Right lobe of liver (tissue), 6 donors: ENCODE measurements at regions not wholly inside any gene's neighbourhood (a gene's known extent, or its start where the extent isn't known, plus 50 kb on each side); places are given as distances from the start of the nearest gene placed in this dataset.
A peak's percentile ranks its signal among the peaks of the same experiment; 100 is the strongest.

Experiments
- ATAC-seq, 4 donors: fragments of 200-7000 bp; cut with Tn5 transposase; one replicate each; pipeline ENCODE4 v1.9.1; 2020; ENCODE audit warnings: mild to moderate bottlenecking in 4 of 4, moderate library complexity in 4 of 4
- DNase-seq, 3 donors: peaks; one replicate each; pipeline ENCODE4 v3.0.0-alpha.2; 2020
- H3K27ac ChIP-seq, 3 donors: fragments of 200-600 bp; one replicate each; pipeline ENCODE4 v1.8.0; 2022
- H3K27me3 ChIP-seq, 2 donors: fragments of 200-600 bp; one replicate each; pipeline ENCODE4 v1.8.0; 2022
- H3K36me3 ChIP-seq, 4 donors: fragments of 200-600 bp; sonication (generic) in 1 of 4; one replicate each; pipeline versions ENCODE4 v1.5.1 to v1.8.0; 2017 to 2022; ENCODE audit warnings: control low read depth in 1 of 4
- H3K4me1 ChIP-seq, 4 donors: fragments of 200-600 bp; sonication (generic) in 1 of 4; one replicate each; pipeline versions ENCODE4 v1.5.1 to v1.8.0; 2017 to 2022; ENCODE audit warnings: control low read depth in 1 of 4
- H3K4me3 ChIP-seq, 3 donors: fragments of 200-600 bp; one replicate each; pipeline ENCODE4 v1.8.0; 2022
- H3K9me3 ChIP-seq, 4 donors: fragments of 200-600 bp; sonication (generic) in 1 of 4; one replicate each; pipeline versions ENCODE4 v1.5.1 to v1.8.0; 2017 to 2022; ENCODE audit warnings: control low read depth in 1 of 4
- POLR2A ChIP-seq: fragments of 450-650 bp; IDR thresholded peaks from one replicate; pipeline ENCODE4 v1.6.1; 2017; ENCODE audit warnings: antibody characterized with exemption, mild to moderate bottlenecking
- WGBS: methylation state at CpG from one replicate; pipeline ENCODE4 v1.1.6; 2018; ENCODE audit warnings: low coverage, low lambda C conversion rate; ENCODE audit not compliant: insufficient coverage; ENCODE audit errors: missing lambda C conversion rate; 5-methylcytosine and 5-hydroxymethylcytosine counted together
- intact Hi-C, 2 donors: fragments of 100-400 bp; cut with DNase I; formaldehyde crosslinking; loops; one replicate each; pipeline versions ENCODE4 v1.11.2 to v1.14.1; 2022
- TF ChIP-seq, protein P1 (sequence below), 4 donors: fragments of 200-600 bp in 3 of 4; fragments of 450-650 bp in 1 of 4; IDR thresholded peaks; one replicate each; pipeline versions ENCODE4 v1.5.1 to v1.8.0; 2016 to 2022; ENCODE audit warnings: antibody characterized with exemption in 4 of 4, mild to moderate bottlenecking in 2 of 4
- donor health status: DM: no; HTN: yes; CAD: no.
- donor health status: DM: no; HTN: no; CAD: no.
- donor health status: DM: no; HTN: no; CAD: no.
- donor health status: DM: no; HTN: yes; CAD: no.
- donor health status: DM: no; HTN: yes; CAD: no.

DNA sequence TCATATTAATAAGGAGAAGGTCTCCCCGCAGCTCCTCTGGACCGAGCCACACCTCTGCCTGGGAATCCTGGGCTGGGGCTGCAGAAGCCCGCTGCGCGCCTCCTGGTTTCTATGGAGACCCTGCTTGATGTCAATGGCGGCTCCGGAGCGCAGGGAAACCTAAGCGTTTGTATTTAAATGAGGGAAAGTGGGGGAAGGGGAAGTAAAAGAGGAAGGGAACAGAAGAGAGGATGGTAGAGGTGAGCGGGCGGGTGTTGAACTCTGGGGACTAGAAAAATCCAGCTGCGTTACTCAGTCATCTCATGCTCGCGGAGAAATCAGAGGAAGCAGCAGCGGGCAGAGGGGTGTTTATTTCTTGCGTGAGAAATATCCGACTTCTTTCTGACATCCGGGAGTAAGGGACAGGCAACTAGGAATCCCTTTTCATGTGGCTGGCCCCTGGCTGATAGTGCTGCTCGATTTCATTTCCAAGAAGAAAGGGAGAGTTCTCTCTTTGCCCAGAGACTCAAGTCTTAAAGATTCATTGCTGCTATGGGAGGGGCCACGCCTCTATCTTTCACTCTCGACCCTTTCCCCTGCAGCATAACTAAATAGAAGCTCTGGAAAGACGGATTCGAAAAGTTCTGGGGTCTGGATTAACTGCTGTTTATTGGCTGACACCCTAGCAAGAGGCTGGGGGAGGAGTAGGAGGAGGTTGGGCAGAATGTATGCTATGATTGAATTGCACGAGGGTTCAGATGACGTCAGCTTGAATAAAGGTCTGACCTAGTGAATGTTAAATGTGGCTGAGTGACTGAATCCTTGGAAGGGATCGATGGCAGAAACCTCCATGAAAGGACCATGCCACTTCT lies 110.5 kb upstream of the GAP43 start:
- peak; percentile 41 to 71 (median 58) for ATAC-seq
- Histone ChIP-seq H3K36me3 (no peaks in the 10 kb centered on the region), H3K27me3 (no peaks in the 10 kb centered on the region), H3K4me3 (peak overlapping the region; percentile 16 to 35 (median 20)), H3K9me3 (no peaks in the 10 kb centered on the region), H3K27ac (peak overlapping the region; percentile 16 to 29 (median 22)), H3K4me1 (peaks cover 0 to 9% (median 0%) of the 10 kb centered on the region in 4 donors)
- DNase-seq, result peak in 2 of 3 donors; percentile 26 to 53
- intact Hi-C loops, result no loop called here
- no peak for TF ChIP-seq POLR2A
- TF ChIP-seq, protein P1, sequence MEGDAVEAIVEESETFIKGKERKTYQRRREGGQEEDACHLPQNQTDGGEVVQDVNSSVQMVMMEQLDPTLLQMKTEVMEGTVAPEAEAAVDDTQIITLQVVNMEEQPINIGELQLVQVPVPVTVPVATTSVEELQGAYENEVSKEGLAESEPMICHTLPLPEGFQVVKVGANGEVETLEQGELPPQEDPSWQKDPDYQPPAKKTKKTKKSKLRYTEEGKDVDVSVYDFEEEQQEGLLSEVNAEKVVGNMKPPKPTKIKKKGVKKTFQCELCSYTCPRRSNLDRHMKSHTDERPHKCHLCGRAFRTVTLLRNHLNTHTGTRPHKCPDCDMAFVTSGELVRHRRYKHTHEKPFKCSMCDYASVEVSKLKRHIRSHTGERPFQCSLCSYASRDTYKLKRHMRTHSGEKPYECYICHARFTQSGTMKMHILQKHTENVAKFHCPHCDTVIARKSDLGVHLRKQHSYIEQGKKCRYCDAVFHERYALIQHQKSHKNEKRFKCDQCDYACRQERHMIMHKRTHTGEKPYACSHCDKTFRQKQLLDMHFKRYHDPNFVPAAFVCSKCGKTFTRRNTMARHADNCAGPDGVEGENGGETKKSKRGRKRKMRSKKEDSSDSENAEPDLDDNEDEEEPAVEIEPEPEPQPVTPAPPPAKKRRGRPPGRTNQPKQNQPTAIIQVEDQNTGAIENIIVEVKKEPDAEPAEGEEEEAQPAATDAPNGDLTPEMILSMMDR (IDR thresholded peaks at IDR 0.05), result no peak
- 1% methylated on average over 26 of the region's 26 CpGs for WGBS

DNA sequence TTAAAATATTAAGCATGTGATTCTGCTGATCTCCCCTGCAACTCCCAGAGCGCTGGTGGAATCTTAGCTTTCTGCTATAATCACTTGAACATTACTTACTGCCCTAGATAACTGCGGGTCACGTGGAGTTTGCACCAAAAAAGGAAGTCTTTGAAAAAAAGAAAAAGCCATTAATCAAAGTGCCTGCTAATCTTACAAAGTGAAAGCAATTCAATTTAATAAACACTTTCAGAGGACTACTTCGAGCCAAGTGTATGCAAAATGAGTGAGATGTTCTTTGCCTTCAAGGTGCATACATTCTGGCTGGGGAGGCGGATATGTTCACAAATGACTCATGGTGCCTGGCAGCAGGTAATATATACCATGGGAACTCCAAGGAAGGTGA lies 109.9 kb upstream of the GAP43 start:
- 45% methylated on average over 5 of the region's 5 CpGs for WGBS
- ATAC-seq, result peak; percentile 38 to 55 (median 50)
- no peaks in the 10 kb centered on the region for H3K36me3 ChIP-seq

DNA sequence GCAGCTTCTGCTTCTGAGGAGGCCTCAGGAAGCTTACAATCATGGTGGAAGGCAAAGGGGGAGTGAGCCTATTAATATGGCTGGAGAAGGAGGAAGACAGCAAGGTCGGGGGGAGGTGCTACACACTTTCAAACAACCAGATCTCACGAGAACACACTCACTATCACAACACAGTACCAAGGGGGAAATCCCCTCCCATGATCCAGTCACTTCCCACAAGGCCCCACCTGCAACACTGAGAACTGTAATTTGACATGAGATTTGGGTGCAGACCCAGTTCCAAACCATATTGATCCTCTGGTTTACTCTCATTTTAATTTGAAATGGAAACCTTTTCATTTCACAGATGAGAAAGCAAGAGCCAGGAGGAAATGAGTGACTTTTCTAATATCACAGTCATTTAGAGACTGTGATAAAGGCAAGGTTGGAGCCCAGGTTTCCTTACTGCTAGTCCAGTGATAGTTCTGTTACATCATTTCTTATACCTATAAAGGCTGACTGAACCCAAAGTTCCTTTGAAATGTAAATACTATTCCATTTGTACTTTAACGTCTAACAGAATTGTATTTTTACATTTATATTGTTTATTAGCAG lies 105.8 kb upstream of the GAP43 start:
- H3K27ac ChIP-seq, result no peak overlapping the region
- H3K4me1 ChIP-seq, result peaks cover 0 to 9% (median 0%) of the 10 kb centered on the region in 4 donors
- no peak for TF ChIP-seq POLR2A
- TF ChIP-seq, protein P1 (IDR thresholded peaks at IDR 0.05), result no peak
- no peaks in the 10 kb centered on the region for H3K9me3 ChIP-seq
- no peaks in the 10 kb centered on the region for H3K36me3 ChIP-seq
- no peaks in the 10 kb centered on the region for H3K27me3 ChIP-seq
- 50% methylated on average over 1 of the region's 3 CpGs for WGBS
- DNase-seq, result no peak
- ATAC-seq, result no peak
- intact Hi-C loops, result no loop called here
- no peak overlapping the region for H3K4me3 ChIP-seq

More for the DNA sequence above, 109.9 kb upstream of the GAP43 start:
- Histone ChIP-seq H3K4me3 (peak overlapping the region in 1 of 3 donors; percentile 20), H3K27me3 (no peaks in the 10 kb centered on the region), H3K9me3 (no peaks in the 10 kb centered on the region), H3K4me1 (peaks cover 0 to 9% (median 0%) of the 10 kb centered on the region in 4 donors), H3K27ac (peak overlapping the region in 1 of 3 donors; percentile 22)
- intact Hi-C loops, result no loop called here
- TF ChIP-seq, protein P1 (IDR thresholded peaks at IDR 0.05), result no peak
- no peak for TF ChIP-seq POLR2A
- no peak for DNase-seq

DNA sequence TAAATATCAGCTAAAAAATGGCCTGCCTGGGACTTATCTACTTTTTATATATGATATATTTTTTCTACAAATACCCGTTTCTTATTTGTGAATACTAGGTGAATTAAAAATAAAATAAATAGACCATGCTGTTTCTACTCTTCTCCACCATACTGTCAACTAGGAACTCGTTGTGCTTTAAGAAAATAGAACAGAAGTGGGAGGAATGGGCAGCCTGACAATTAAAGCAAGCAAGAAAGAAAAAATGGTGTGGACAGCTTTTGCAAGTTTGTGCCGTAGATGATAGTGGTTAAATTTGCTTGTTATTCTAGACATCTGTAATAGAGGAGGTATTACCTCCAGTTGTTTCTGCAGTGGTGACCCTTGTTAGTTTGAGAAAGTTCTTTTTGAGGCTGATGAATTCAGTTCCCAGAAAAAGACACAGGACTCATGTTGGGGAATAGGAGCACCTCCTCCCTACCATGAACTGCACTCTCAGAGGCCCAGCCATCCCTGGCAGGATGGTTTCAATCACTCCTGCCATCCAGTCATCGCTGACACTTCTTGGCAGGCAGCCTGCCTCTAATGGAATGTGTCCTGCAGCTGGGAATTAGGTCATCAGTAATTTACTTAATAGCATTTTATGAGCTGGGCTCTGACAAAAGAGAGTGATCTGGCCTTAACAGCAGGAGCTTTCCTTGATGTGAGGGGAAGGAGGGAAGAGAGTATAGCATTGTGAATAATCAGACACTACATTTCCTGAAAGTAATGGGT lies 105.0 kb upstream of the GAP43 start:
- Histone ChIP-seq H3K27ac (no peak overlapping the region), H3K9me3 (no peaks in the 10 kb centered on the region), H3K27me3 (no peaks in the 10 kb centered on the region), H3K36me3 (no peaks in the 10 kb centered on the region), H3K4me1 (peaks cover 0 to 4% (median 0%) of the 10 kb centered on the region in 4 donors), H3K4me3 (no peak overlapping the region)
- WGBS, result 67% methylated on average over 4 of the region's 4 CpGs
- TF ChIP-seq, protein P1 (IDR thresholded peaks at IDR 0.05), result no peak
- no peak for TF ChIP-seq POLR2A
- DNase-seq (no peak), ATAC-seq (peak in 1 of 4 donors; percentile 50)
- intact Hi-C loops, result no loop called here
